GM12891 (cell line): ENCODE measurements at regions not wholly inside any gene's neighbourhood (a gene's known extent, or its start where the extent isn't known, plus 50 kb on each side); places are given as distances from the start of the nearest gene placed in this dataset.

Source experiments
- PAX5 ChIP-seq: IDR thresholded peaks from 2 replicates; pipeline ENCODE4 v1.6.1; 2011; ENCODE audit warnings: low read length, moderate library complexity, mild to moderate bottlenecking; ENCODE audit not compliant: insufficient read depth, severe bottlenecking
- POLR2A ChIP-seq: IDR thresholded peaks from 2 replicates; pipeline ENCODE4 v1.6.1; 2011; ENCODE audit warnings: low read depth, low read length, control low read depth
- POLR2AphosphoS5 ChIP-seq: IDR thresholded peaks from 2 replicates; pipeline ENCODE4 v1.6.1; 2011; ENCODE audit warnings: low read depth, low read length, control low read depth
- POU2F2 ChIP-seq: IDR thresholded peaks from 2 replicates; pipeline ENCODE4 v1.6.1; 2011; ENCODE audit warnings: low read depth, mild to moderate bottlenecking, control low read depth, low read length, moderate library complexity
- SPI1 ChIP-seq: IDR thresholded peaks from 2 replicates; pipeline ENCODE4 v1.6.1; 2011; ENCODE audit warnings: low read depth, low read length, control low read depth
- TAF1 ChIP-seq: IDR thresholded peaks from 2 replicates; pipeline ENCODE4 v1.6.1; 2011; ENCODE audit warnings: low read depth, low read length, control low read depth

DNA sequence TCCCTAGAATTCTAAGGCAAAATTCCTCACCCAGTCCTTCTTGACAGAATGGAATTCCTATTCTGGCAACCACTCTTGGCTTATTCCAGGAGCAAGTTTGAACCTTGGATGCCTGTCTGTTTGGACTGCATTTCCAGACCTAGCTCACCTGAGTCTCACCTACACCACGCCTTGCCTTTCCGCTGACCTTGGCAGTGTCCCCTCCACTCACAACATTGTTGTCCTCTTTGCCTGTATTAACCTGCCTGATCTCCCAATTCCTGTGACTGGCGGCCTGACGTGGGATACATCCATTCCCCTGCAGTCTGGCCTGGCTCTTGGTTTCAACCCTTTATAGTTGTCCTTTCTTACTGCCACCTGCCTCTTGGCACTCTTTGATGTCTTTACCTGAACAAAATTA lies 281.4 kb upstream of the SOX4 start:
- TF ChIP-seq SPI1 = no peak
- TF ChIP-seq POLR2A = no peak
- TF ChIP-seq TAF1 = no peak
- TF ChIP-seq POLR2AphosphoS5 = no peak
- TF ChIP-seq PAX5 = no peak
- no peak for TF ChIP-seq POU2F2
